ENCODE measurements at regions not wholly inside any gene's neighbourhood (a gene's known extent, or its start where the extent isn't known, plus 50 kb on each side); places are given as distances from the start of the nearest gene placed in this dataset.

GRCh38 chr18:53586923-53587322 is 637.5 kb downstream of the MBD2 start:
- TF ChIP-seq, protein P1, sequence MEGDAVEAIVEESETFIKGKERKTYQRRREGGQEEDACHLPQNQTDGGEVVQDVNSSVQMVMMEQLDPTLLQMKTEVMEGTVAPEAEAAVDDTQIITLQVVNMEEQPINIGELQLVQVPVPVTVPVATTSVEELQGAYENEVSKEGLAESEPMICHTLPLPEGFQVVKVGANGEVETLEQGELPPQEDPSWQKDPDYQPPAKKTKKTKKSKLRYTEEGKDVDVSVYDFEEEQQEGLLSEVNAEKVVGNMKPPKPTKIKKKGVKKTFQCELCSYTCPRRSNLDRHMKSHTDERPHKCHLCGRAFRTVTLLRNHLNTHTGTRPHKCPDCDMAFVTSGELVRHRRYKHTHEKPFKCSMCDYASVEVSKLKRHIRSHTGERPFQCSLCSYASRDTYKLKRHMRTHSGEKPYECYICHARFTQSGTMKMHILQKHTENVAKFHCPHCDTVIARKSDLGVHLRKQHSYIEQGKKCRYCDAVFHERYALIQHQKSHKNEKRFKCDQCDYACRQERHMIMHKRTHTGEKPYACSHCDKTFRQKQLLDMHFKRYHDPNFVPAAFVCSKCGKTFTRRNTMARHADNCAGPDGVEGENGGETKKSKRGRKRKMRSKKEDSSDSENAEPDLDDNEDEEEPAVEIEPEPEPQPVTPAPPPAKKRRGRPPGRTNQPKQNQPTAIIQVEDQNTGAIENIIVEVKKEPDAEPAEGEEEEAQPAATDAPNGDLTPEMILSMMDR (IDR thresholded peaks at IDR 0.05): no peak
- TF ChIP-seq POLR2A (IDR thresholded peaks at IDR 0.05): no peak
- no peak overlapping the region for H3K4me3 ChIP-seq
- H3K4me1 ChIP-seq: no peaks in the 10 kb centered on the region
- H3K27ac ChIP-seq: no peak overlapping the region
- no peaks in the 10 kb centered on the region for H3K9me3 ChIP-seq
- no peak for DNase-seq
- H3K36me3 ChIP-seq: no peaks in the 10 kb centered on the region
- no peaks in the 10 kb centered on the region for H3K27me3 ChIP-seq
